GM18873 (cell line): ENCODE measurements at regions not wholly inside any gene's neighbourhood (a gene's known extent, or its start where the extent isn't known, plus 50 kb on each side); places are given as distances from the start of the nearest gene placed in this dataset.
"Not testable (repeated sequence)": the region's sequence is repeated elsewhere in the genome, so short reads cannot be mapped to it uniquely, and the experiment has no call there.

Source experiments
- ATAC-seq: cut with Tn5 transposase; IDR thresholded peaks from one replicate; pipeline ENCODE4 v1.9.1; 2021; ENCODE audit warnings: mild to moderate bottlenecking, moderate library complexity, moderate number of reproducible peaks; ENCODE audit not compliant: unreplicated experiment, low FRiP score

DNA sequence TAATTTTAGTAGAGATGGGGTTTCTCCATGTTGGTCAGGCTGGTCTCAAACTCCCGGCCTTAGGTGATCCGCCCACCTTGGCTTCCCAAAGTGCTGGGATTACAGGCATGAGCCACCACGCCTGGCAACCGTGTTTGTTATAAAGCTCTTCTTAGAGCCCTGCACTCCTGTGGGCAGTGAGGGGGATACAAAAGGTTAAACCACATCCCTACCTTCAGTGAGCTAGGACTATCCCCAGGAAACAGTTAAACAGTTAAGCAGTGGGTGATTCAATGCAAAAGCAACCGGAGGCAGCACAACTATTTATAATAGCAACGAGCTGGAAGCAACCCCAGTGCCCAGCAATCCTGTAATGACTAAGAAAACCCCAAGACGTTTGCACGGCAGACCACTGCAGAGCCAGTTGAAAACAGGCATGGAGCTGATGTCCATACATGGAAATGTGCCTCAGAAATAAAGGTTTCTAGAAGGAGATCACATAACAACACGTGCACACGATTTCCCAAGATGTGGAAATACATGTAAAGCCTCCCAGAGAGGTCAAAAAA lies 107.2 kb upstream of the LYZL2 start:
- peak; percentile 88 for ATAC-seq

DNA sequence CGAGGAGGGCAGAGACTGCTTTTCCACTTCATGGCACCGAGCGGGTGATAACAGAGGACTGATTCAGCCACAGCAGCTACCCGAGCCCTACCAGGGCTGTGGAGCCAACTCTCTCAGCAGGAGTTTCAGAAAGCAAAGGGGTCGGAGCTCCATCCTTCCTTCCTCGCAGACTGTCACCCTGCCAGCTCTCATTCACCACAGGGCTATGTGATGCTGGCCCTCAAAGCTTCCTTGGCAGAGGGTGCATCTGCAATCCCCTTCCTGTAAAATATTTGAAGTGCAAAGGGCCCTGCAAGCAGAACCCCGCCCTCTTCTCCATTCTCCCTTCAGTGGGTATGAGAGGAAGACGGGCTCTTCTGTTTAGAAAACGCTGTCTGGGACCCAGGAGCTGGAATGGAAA lies 105.3 kb upstream of the LYZL2 start:
- ATAC-seq: no peak

DNA sequence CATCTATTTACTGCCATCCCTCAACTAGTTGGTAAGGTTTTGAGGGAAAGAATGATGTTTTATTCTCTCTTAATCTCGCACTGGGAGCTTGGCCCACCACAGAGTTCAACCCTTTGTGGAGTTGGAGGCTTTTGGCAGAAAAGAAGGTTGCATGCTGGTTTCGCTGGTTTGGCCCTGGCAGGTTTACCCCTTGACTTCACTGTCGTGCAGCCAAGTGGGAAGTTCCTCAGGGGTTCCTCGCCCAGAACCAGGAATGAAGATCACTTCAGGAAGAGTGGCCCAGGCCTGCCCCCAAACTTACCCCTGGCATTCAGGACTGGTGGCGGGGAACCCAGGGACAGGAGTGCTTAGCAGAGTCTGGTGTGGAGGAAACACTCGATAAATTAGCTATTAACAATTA lies 103.1 kb upstream of the LYZL2 start:
- ATAC-seq: no peak

DNA sequence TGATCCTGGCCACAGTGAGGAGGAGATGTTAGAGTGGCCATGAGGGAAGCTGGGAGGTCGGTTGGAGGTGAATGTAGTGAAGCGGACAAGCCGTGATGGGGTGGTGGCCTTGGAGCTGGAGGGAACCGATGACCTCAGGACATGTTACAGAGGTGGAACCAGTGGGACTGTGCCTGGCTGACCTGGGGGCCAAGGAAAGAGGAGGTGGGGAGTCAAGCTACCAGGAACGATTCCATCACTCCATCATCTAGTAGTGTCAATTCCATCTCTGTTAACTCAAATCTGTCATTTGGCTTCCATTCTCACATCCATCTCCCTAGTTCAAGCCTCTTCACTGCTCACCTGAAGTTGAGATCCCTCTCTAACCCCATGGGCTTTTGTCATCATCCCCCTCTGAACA lies 102.4 kb upstream of the LYZL2 start:
- ATAC-seq: no peak

DNA sequence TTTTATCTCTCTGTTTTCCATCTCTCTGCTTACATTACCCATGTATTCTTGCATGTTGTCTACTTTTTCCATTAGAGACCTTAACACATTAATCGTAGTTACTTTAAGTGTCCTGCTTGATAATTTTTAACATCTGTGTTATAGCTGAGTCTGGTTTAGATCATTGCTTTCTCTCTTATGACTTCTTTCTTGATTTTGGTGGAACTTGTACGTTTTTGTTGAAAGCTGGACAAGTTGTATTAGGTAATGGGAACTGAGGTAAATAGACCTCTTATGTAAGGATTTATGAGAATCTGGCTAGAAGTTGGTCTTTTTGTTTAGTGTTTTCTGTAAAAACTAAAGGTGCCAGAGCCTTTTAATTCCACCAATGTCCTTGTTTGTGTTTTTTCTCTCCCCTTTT lies 100.8 kb upstream of the LYZL2 start:
- no peak for ATAC-seq

DNA sequence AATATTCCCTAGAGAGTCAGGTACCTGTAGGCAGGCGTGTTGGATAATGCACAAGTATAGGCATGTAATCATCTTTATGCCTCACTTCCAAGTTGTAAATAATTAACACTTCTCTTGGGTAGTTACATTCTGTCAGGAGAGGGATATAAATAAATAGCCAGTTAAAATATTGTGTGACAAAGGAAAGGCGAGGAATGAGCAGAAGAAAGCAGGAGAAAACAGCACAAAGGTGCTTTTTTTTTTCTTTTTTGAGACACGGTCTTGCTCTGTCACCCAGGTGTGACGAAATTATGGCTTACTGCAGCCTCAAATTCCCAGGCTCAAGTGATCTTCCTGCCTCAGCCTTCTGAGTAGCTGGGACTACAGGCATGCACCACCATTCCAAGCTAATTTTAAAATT lies 99.2 kb upstream of the LYZL2 start:
- ATAC-seq: no peak

DNA sequence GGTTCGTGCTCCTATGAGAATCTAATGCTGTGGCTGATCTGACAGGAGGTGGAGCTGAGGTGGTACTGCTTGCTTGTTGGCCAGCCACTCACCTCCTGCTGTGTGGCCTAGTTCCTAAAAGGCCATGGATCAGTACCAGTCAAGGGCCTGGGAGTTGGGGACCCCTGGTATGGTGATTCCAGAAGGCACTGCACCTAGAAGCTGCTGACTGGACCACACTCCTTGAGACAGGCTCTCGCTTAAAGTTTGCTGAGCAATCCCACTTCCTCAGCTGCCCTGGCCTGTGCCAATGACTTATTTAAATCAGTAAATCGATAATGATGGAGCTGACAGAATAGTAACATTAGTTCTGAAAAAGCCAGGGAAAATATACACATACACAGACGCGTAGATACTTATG lies 98.6 kb upstream of the LYZL2 start:
- no peak for ATAC-seq

DNA sequence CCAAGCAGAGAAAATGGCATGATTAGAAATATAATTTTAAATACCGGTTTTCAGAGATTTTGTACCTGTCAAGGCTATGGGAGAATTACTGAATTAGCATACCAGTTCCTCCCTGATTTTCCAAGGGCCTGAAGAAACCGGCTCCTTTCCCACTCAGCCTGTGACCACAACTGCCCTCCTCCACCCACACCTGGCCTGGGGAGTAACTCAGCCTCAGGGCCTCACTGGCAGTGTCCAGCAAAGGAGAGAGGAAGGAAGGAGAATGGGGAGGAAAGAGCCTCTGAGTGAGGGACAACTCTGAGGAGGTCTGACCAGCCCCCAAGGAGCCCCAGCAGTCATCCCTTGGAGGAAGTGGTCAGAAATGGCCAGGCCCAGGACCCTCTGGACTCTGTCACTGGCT lies 98.0 kb upstream of the LYZL2 start:
- no peak for ATAC-seq

DNA sequence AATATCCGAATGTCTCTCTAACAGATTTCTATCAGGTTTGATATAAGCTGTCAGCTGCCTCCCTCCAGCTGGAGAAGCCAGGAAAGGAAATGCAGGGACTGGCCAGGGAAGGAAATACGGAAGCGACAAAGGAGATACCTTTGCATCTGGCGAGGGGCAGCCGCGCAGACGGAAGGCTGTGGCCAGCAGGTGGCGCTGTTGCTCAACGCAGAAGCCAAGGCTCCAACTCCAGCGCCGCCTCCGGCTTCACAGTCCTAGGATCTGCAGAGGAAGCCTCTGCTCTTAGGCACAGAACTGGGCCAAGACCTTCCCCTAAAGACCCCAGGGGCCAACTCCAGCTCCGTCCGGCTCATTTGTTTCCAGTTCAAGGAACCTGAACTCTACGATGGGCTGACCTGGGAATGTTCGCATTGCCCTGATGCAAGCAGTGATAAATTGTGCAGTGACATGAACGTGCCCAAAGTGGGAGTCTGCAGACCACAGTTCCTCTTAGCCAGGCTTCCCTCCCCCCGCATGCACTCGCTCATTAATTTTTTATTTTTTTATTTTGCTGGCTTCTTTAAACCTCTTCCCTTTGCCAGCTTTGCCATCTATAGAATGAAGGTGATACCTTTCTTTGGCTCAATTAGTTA lies 97.3 kb upstream of the LYZL2 start:
- peak; percentile 74 for ATAC-seq

DNA sequence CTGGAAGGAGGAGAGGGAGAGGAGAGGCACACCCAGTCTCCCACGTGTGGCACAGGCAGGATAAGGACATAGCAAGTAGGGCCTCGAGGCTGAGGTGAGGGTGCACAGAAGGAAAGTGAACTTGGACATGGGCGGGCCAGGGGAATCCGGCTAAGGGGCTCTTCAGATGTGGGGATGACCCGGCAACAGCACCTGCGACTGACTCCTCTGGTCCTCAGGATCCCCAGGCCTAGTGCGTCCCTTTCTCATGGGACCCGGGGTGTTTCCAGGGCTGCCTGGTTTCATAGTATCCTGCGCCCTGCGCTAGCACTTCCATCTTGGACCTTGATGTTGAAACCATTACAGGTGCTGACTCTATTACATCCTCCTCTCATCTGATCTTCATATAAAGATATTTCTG lies 96.1 kb upstream of the LYZL2 start:
- ATAC-seq: no peak

DNA sequence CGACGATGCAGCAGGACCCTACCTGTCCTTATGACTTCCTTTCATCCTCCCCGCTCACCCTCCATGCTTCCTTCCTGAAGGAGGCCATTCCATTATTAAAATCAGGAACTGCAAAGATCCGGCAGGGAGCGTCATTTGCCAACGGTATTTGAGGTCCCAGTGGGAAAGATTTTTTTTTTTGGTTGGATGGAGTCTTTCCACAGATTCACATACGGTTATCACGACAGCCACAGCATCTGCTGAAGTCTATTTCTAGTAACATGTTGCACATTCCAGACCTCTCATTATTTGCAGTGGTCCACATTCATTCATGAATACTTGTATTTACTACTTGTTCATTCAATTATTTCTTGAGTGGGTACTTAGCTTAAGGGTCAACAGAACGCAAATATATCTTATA lies 94.7 kb upstream of the LYZL2 start:
- no peak for ATAC-seq

DNA sequence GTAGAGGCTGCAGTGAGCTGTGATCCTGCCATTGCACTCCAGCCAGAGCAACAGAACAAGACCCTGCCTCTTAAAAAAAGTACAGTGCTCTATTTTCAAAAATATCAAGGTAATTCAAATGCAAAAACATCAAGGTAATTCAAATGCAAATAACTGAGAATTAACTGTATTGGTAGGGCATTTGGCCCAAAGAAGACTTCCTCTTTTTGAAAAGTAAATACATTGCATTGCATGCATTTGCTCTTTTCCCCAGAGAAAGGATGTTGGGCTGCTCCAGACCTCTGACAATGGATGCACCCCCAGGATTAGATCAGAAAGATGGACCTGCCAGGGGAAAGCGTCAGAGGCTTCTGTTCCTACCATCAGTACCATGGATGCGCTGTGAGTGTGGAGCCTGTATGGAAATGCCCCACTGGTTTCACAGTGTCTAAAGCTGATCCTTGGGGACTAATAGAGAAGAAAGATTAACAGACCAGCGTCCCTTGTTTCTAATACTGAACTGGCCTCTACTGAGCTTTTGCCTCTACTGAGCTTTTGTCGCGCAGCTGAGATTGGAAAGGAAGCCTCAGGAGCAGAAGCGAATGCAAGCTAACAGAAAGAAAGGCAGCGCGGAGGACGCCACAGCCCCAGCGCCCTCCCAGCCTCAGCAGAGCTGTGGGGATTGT lies 93.5 kb upstream of the LYZL2 start:
- no peak for ATAC-seq

DNA sequence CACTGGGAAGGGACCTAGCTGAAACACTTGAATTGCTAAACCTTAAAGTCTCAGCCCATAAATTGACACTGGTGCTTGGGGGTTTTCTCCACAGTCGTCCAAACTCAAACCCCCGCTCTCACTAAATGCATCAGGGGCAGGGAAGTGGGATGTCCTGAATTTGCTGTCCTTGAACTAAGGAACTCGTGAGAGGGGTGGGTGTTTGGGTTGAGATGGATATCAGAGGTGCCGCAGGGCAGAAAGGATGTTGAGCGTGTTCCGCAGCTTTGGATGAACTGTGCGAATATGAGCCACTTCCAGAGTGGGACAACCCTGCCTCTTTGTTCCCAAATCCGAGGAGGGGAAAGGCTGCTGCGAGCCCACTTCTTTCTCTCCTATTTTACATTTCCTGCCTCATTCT lies 90.3 kb upstream of the LYZL2 start:
- ATAC-seq: no peak

DNA sequence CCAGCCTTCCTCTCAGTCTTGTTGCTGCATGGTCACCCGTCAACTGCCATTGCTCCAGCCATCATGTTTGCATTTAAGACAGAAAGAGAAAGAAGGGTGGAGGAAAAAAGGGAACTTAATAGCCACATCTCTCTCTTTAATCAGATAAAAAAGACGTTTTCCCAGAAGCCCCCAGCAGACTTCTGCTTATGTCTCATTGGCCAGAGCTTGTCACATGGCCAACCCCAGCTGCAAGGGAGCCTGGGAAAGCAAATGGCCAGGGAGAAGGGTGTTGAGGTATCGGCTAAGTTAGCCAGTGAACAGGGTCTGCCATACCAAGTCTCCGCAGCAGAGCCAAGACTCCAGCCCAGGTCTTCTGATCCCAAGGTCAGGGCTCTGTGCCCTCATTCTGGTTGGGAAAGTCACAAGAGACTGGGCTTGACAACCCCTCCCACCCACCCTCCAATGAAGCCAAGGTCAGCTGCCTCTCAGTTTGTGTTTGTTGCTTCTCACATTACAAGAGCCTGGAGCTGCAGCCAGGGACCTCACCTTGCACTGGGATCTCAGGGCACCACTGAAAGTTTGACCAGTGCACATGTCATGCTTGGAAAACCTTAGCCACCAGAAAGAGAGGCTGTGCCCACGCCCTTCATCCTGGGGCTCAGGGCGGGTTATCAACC lies 80.3 kb upstream of the LYZL2 start:
- no peak for ATAC-seq

DNA sequence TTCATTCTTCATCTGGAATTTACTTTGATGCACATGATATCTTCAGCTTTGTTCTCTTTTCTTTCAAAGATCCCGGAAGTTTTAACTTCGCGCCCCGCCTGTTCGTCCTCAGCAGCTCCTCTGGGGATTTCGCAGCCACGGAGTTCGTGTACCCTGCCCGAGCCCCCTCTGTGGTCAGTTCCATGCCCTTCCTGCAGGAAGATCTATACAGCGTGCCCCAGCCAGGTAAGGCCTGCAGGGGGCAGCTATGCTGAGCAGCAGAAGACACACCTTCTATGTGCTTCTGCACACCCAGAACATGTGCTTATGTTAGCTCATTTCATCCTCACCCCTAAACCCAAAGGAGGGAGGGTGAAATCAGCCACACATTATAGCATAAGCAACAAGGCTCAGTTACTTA lies 79.7 kb upstream of the LYZL2 start:
- no peak for ATAC-seq

DNA sequence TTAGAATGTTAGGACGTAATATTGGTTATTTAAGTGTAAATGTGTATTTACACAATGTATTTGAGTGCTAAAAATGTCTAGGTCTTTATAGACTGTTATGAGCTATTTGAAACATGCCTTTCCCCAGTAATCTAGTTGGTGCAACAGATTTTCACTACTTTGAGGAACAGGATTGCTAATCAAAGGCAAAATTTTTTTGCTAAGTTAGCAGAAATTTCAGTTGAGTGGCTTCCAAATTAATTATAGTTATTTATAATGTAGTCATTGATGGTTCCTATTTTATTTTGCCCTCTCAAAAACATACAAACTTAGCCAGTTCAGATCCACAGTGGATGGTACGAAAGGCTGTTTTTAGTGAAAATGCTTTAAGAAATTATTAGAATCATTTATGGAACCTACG lies 78.7 kb upstream of the LYZL2 start:
- ATAC-seq: no peak

DNA sequence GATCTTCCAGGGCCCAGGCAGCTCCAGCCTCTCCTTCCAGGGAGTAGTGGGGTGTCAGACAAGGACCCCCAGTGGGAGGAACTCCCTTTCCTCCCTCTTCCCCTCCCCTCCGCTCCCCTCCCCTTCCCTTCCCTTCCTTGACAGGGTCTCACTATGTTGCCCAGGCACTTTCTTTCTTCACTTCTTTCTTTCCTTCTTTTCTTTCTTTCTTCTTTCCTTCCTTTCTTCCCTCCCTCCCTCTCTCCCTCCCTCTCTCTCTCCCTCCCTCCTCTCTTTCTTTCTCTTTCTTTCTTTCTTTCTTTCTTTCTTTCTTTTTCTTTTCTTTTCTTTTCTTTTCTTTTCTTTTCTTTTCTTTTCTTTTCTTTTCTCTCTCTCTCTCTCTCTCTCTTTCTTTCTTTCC lies 76.6 kb upstream of the LYZL2 start:
- not testable (repeated sequence) for ATAC-seq

DNA sequence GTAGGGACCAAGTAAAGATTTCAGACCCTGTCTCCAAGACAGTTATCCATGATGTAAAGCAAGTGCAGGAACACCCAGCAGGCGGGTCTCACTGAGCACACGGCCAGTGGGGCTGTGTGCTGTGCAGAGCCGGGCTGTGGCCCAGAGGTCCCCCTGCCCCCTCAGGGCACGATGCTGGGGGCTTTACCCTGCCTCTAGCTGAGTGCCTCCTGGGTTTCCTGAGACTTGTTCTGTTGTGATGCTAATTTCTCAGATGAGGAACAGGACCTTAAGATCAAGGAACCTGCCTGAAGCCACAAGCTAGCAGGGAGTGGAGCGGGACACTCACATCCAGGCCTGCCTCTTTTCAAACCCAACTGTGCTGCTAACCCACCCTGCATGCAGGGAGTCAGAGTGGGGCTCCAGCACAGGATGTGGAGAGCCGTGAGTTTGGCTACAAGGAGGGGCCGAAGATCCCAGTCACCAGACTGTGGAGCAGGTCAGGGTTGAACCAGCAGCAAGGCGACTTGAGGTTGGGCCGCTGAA lies 76.1 kb upstream of the LYZL2 start:
- ATAC-seq: peak; percentile 11

DNA sequence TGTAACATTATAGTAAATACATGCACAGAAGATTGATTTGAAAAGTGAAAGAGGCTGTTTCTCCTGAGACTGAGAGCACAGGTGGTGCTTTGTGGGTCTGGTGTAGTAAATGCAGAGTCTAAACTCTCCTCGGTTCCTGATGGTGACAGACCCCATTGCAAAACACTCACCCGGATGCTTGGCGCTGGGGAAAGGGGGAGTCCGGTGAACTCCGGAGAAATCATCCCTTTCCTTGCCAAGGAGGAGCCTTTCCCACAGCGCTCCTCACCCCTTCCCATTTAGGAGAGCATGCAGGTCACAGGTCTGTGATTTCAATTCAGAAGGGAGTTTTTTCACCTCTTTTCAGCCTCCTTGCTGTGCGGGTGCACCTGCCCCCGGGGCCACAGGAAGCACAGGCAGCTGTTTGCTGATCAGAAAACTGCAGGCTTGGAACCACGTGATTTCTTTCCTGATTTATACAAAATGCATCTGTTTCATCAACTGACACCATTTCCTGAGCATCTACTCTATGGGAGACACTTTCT lies 75.6 kb upstream of the LYZL2 start:
- ATAC-seq: peak; percentile 47

DNA sequence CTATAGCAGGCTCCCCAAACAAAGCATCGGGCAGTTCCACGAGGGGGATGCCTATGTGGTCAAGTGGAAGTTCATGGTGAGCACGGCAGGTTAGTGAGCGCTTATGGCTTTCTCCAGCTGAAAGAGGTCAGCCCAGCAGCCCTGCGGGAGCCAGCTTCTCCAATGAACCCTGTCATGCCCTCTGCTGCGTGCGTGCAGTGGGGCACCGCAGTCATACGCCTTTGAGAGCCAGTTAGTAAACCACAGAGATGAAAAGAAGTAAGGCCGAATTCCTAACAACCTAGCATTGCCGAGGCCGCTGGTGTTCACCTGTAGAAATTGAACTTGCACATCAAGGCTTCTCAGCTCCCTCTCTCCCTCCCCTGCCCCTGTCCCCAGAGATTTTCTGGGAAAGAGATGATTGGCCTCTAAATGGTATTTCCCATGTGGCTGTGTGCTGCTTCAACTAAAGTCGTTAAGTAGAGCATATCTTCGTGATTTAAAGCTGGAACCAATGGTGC lies 75.1 kb upstream of the LYZL2 start:
- ATAC-seq: not testable (repeated sequence)

DNA sequence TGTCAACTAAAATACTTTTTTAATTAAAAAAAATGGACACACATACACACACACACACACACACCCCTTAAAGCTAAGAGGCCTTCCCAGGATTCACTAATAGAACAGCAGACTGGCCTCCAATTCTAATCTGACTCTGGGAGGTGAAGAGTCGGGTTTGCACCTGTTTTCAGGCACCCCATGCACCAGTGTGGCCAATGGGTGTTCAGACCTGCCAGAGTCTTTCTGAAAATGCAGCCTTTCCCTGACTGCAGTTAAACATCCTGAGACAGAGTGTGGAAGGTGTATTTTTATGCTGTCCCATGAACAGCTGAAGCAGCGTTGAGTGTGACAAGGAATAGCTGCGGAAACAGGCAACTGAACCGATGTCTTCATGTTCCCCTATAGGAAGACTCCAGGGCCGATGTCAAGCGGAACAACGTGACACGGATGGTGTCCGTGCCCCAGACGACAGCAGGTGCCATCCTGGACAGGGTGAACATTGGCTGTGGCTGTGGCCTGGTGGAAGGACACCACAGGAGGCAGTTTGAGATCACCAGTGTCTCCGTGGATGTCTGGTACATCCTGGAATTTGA lies 74.6 kb upstream of the LYZL2 start:
- no peak for ATAC-seq
